ENCODE measurements at regions not wholly inside any gene's neighbourhood (a gene's known extent, or its start where the extent isn't known, plus 50 kb on each side); places are given as distances from the start of the nearest gene placed in this dataset.

DNA sequence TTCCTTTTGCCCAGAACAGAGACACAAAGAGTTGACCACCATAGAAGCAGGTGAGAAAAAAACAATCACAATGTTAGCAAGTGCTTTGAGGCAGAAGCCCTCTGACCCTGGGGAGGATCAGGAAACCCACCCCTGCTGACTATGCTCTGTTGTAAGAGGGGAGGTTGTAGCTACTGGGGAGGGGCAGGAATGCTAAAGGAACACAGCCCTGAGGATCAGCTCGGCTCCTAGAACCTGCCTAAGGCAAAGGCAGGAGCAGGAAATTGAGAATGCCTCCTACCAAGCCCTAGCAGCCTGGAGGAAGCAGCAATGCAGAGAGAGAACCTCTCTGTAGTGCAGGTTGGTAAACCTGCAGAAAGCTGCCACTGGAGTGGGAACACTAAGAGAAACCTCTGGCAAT is 624.0 kb upstream of the KLF12 start:
- TF ChIP-seq, protein P1, sequence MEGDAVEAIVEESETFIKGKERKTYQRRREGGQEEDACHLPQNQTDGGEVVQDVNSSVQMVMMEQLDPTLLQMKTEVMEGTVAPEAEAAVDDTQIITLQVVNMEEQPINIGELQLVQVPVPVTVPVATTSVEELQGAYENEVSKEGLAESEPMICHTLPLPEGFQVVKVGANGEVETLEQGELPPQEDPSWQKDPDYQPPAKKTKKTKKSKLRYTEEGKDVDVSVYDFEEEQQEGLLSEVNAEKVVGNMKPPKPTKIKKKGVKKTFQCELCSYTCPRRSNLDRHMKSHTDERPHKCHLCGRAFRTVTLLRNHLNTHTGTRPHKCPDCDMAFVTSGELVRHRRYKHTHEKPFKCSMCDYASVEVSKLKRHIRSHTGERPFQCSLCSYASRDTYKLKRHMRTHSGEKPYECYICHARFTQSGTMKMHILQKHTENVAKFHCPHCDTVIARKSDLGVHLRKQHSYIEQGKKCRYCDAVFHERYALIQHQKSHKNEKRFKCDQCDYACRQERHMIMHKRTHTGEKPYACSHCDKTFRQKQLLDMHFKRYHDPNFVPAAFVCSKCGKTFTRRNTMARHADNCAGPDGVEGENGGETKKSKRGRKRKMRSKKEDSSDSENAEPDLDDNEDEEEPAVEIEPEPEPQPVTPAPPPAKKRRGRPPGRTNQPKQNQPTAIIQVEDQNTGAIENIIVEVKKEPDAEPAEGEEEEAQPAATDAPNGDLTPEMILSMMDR (optimal IDR thresholded peaks at IDR 0.05 in 1 of 3, IDR thresholded peaks at IDR 0.05 in 1 of 3, conservative IDR thresholded peaks at IDR 0.05 in 1 of 3; ENCODE audit: extremely low read depth in 1 of 3, insufficient read depth in 2 of 3, low read length in 3 of 3) = no peak
- TF ChIP-seq EZH2 (IDR thresholded peaks at IDR 0.05; ENCODE audit: low read length) = no peak
